NT2/D1 (cell line): ENCODE measurements at regions not wholly inside any gene's neighbourhood (a gene's known extent, or its start where the extent isn't known, plus 50 kb on each side); places are given as distances from the start of the nearest gene placed in this dataset.

ENCODE experiments used
- YY1 ChIP-seq: IDR thresholded peaks from 2 replicates; pipeline ENCODE4 v1.6.1; 2011; ENCODE audit not compliant: insufficient read length, insufficient read depth
- ZNF274 ChIP-seq: IDR thresholded peaks from 2 replicates; pipeline ENCODE4 v1.6.1; 2011; ENCODE audit warnings: mild to moderate bottlenecking, low read depth, low read length

- no peak for TF ChIP-seq ZNF274
- TF ChIP-seq YY1: no peak
Observed at GRCh38 chr4:189206953-189207352, 733.7 kb upstream of the FRG1 start.
